CD14-positive monocyte (primary cell): ENCODE measurements at regions not wholly inside any gene's neighbourhood (a gene's known extent, or its start where the extent isn't known, plus 50 kb on each side); places are given as distances from the start of the nearest gene placed in this dataset.

Experiments
- DNase-seq, 3 donors: peaks; one replicate each; pipeline ENCODE4 v3.0.0-alpha.2; 2011 to 2022
- H2AFZ ChIP-seq: 2 replicates; pipeline ENCODE4 v1.6.0; 2012; ENCODE audit warnings: mild to moderate bottlenecking, low read depth, low read length, inconsistent platforms; ENCODE audit not compliant: insufficient read depth, poor library complexity, severe bottlenecking
- H3K27ac ChIP-seq, 2 donors: 1 replicate in 1 of 2; 2 replicates in 1 of 2; pipeline ENCODE4 v1.5.1; 2012 to 2013; ENCODE audit warnings: low read length in 2 of 2, control low read depth in 1 of 2, inconsistent platforms in 1 of 2, low read depth in 1 of 2, mild to moderate bottlenecking in 1 of 2
- H3K27me3 ChIP-seq, 2 donors: one replicate each; pipeline versions ENCODE4 v1.6.0 to v1.6.1; 2011 to 2013; ENCODE audit warnings: low read length in 2 of 2; ENCODE audit not compliant: control insufficient read depth in 2 of 2, insufficient read depth in 2 of 2
- H3K36me3 ChIP-seq, 2 donors: replicated peaks in 1 of 2; 1 replicate in 1 of 2; 2 replicates in 1 of 2; pipeline versions ENCODE4 v1.5.1 to v1.6.1; 2012 to 2013; ENCODE audit warnings: low read length in 2 of 2, control low read depth in 1 of 2, inconsistent platforms in 1 of 2, mild to moderate bottlenecking in 1 of 2; ENCODE audit not compliant: insufficient read depth in 2 of 2, control insufficient read depth in 1 of 2
- H3K4me1 ChIP-seq, 2 donors: 1 replicate in 1 of 2; 2 replicates in 1 of 2; pipeline versions ENCODE4 v1.5.1 to v1.6.1; 2012 to 2013; ENCODE audit warnings: low read length in 2 of 2, control low read depth in 1 of 2, inconsistent platforms in 1 of 2, mild to moderate bottlenecking in 1 of 2, moderate library complexity in 1 of 2; ENCODE audit not compliant: insufficient read depth in 2 of 2, control insufficient read depth in 1 of 2
- H3K4me2 ChIP-seq: replicated peaks from 2 replicates; pipeline ENCODE3; 2012; ENCODE audit warnings: low read length, moderate library complexity, mild to moderate bottlenecking; ENCODE audit not compliant: poor library complexity, severe bottlenecking; ENCODE audit errors: extremely low read depth
- H3K4me3 ChIP-seq, 3 experiments: fragments of 200-600 bp in 1 of 3; sonication (generic) in 1 of 3; replicated peaks in 1 of 3; 1 replicate in 2 of 3; 2 replicates in 1 of 3; pipeline ENCODE4 v1.5.1; 2011 to 2013; ENCODE audit warnings: low read length in 3 of 3, mild to moderate bottlenecking in 3 of 3, control low read depth in 2 of 3, low read depth in 2 of 3, inconsistent platforms in 1 of 3, moderate library complexity in 1 of 3
- H3K79me2 ChIP-seq: 2 replicates; pipeline ENCODE4 v1.6.0; 2012; ENCODE audit warnings: mild to moderate bottlenecking, control low read depth, inconsistent platforms, low read length, moderate library complexity; ENCODE audit not compliant: insufficient read depth
- H3K9ac ChIP-seq: 2 replicates; pipeline ENCODE4 v1.6.0; 2017; ENCODE audit warnings: low read length, mild to moderate bottlenecking; ENCODE audit not compliant: insufficient read depth, poor library complexity, severe bottlenecking
- H3K9me3 ChIP-seq, 2 donors: replicated peaks in 1 of 2; 1 replicate in 1 of 2; 2 replicates in 1 of 2; pipeline versions ENCODE4 v1.5.1 to v1.6.1; 2012 to 2013; ENCODE audit warnings: low read length in 2 of 2, control low read depth in 1 of 2; ENCODE audit not compliant: control insufficient read depth in 1 of 2, insufficient read depth in 1 of 2
- H4K20me1 ChIP-seq: 2 replicates; pipeline ENCODE4 v1.6.0; 2012; ENCODE audit warnings: mild to moderate bottlenecking, low read length, control low read depth, moderate library complexity; ENCODE audit not compliant: insufficient read depth
- H3K27ac Mint-ChIP-seq, 7 donors: one replicate each; pipeline ENCODE4 v1.8.0; 2020; ENCODE audit warnings: mild to moderate bottlenecking in 7 of 7, mixed read lengths in 7 of 7, moderate library complexity in 6 of 7, inconsistent platforms in 2 of 7
- H3K27me3 Mint-ChIP-seq, 3 donors: one replicate each; pipeline ENCODE4 v1.8.0; 2021 to 2022; ENCODE audit warnings: low read depth in 3 of 3, mild to moderate bottlenecking in 3 of 3, mixed read lengths in 3 of 3, moderate library complexity in 3 of 3, inconsistent platforms in 1 of 3
- H3K36me3 Mint-ChIP-seq, 2 donors: one replicate each; pipeline ENCODE4 v1.8.0; 2020; ENCODE audit warnings: mixed read lengths in 2 of 2, inconsistent platforms in 1 of 2, mild to moderate bottlenecking in 1 of 2
- H3K4me1 Mint-ChIP-seq: one replicate; pipeline ENCODE4 v1.8.0; 2020; ENCODE audit warnings: mild to moderate bottlenecking, mixed read lengths
- H3K4me3 Mint-ChIP-seq, 2 donors: one replicate each; pipeline ENCODE4 v1.8.0; 2020; ENCODE audit warnings: mild to moderate bottlenecking in 2 of 2, mixed read lengths in 2 of 2, moderate library complexity in 1 of 2
- H3K9me3 Mint-ChIP-seq, 7 donors: one replicate each; pipeline ENCODE4 v1.8.0; 2020 to 2022; ENCODE audit warnings: mixed read lengths in 7 of 7, mild to moderate bottlenecking in 6 of 7, moderate library complexity in 6 of 7, inconsistent platforms in 2 of 7
- WGBS: methylation state at CpG from one replicate; pipeline ENCODE4 v1.1.5; 2013; ENCODE audit warnings: missing lambda C conversion rate; ENCODE audit not compliant: insufficient coverage; 5-methylcytosine and 5-hydroxymethylcytosine counted together
- intact Hi-C, 2 donors: fragments of 100-400 bp; cut with micrococcal nuclease; formaldehyde crosslinking; loops; one replicate each; pipeline versions ENCODE4 v1.15.0 to v1.15.1; 2023
- TF ChIP-seq, protein P1 (sequence below): fragments of 200-600 bp; IDR thresholded peaks from one replicate; pipeline ENCODE4 v1.8.0; 2022; ENCODE audit warnings: antibody characterized with exemption, mild to moderate bottlenecking

DNA sequence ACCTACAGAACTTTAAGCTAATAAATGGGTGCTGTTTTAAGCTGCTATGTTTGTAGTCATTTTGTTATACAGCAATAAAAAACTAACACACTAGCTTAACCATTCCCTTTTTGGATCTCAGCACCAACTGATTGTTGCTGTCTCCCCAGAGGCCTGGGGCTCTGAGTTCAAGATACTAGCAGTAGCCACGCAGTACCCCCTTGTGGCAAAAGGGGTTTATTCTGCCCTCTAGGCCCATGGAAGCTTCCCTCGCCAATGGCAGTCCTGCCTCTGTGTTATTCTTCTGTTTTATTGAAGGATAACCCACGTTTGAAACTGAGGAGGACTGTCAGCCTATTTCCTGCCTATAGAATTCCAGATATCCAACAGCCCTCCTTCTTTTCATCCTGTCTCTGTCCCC is 455.3 kb upstream of the ATP2B1 start:
- H3K4me1 Mint-ChIP-seq = no peaks in the 10 kb centered on the region
- intact Hi-C loops = no loop called here
- H3K27me3 Mint-ChIP-seq = peaks cover 0 to 1% (median 0%) of the 10 kb centered on the region in 3 donors

DNA sequence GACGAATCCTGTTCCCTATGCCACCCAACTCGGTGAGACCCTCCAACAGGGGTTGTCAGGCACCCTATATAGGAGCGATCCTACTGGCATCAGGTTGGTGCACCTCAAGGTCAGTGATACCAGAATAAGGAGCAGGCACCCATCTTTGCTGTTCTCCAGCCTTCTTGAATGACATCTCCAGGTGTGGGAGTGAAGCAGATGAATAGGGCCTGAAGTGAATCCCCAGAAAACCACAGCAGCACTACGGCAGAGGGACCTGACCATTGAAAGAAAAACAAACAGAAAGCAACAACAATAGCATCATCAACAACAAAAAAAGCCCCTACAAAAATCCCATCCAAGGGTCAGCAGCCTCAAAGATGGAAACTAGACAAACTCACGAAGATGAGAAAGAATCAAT is 445.2 kb upstream of the ATP2B1 start:
- H2AFZ ChIP-seq = no peak overlapping the region
- no peak overlapping the region for H3K4me3 ChIP-seq
- Mint-ChIP-seq H3K36me3 (no peaks in the 10 kb centered on the region), H3K9me3 (peaks cover 0 to 3% (median 0%) of the 10 kb centered on the region in 7 donors), H3K27me3 (no peaks in the 10 kb centered on the region), H3K27ac (no peak overlapping the region), H3K4me3 (no peak overlapping the region), H3K4me1 (no peaks in the 10 kb centered on the region)
- H3K27me3 ChIP-seq = no peaks in the 10 kb centered on the region
- no peak overlapping the region for H3K9ac ChIP-seq
- no peaks in the 10 kb centered on the region for H3K79me2 ChIP-seq
- no peaks in the 10 kb centered on the region for H4K20me1 ChIP-seq
- TF ChIP-seq, protein P1, sequence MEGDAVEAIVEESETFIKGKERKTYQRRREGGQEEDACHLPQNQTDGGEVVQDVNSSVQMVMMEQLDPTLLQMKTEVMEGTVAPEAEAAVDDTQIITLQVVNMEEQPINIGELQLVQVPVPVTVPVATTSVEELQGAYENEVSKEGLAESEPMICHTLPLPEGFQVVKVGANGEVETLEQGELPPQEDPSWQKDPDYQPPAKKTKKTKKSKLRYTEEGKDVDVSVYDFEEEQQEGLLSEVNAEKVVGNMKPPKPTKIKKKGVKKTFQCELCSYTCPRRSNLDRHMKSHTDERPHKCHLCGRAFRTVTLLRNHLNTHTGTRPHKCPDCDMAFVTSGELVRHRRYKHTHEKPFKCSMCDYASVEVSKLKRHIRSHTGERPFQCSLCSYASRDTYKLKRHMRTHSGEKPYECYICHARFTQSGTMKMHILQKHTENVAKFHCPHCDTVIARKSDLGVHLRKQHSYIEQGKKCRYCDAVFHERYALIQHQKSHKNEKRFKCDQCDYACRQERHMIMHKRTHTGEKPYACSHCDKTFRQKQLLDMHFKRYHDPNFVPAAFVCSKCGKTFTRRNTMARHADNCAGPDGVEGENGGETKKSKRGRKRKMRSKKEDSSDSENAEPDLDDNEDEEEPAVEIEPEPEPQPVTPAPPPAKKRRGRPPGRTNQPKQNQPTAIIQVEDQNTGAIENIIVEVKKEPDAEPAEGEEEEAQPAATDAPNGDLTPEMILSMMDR = no peak
- H3K27ac ChIP-seq = no peak overlapping the region
- H3K36me3 ChIP-seq = no peaks in the 10 kb centered on the region
- intact Hi-C loops = no loop called here
- H3K4me2 ChIP-seq = no peak overlapping the region
- 95% methylated on average over 3 of the region's 5 CpGs for WGBS
- no peak for DNase-seq
- H3K4me1 ChIP-seq = no peaks in the 10 kb centered on the region
- no peaks in the 10 kb centered on the region for H3K9me3 ChIP-seq

More for the DNA sequence above, 455.3 kb upstream of the ATP2B1 start:
- Histone ChIP-seq H2AFZ (no peak overlapping the region), H3K4me3 (no peak overlapping the region), H3K9ac (no peak overlapping the region), H3K9me3 (no peaks in the 10 kb centered on the region), H3K79me2 (no peaks in the 10 kb centered on the region), H3K4me2 (no peak overlapping the region), H3K27me3 (no peaks in the 10 kb centered on the region), H3K4me1 (no peaks in the 10 kb centered on the region), H3K27ac (no peak overlapping the region), H3K36me3 (no peaks in the 10 kb centered on the region), H4K20me1 (no peaks in the 10 kb centered on the region)
- no peak for DNase-seq
- no peak overlapping the region for H3K27ac Mint-ChIP-seq
- WGBS = 100% methylated on average over 1 of the region's 3 CpGs
- no peak overlapping the region for H3K4me3 Mint-ChIP-seq
- TF ChIP-seq, protein P1 = no peak
- peaks cover 0 to 15% (median 2%) of the 10 kb centered on the region in 7 donors for H3K9me3 Mint-ChIP-seq
- H3K36me3 Mint-ChIP-seq = no peaks in the 10 kb centered on the region
